SU-DHL-6 (cell line): ENCODE measurements at regions not wholly inside any gene's neighbourhood (a gene's known extent, or its start where the extent isn't known, plus 50 kb on each side); places are given as distances from the start of the nearest gene placed in this dataset.

Experiments used
- H2AFZ ChIP-seq: fragments of 200-600 bp; sonication (generic); 2 replicates; pipeline ENCODE4 v1.6.1; 2014; ENCODE audit warnings: low read depth, mild to moderate bottlenecking, moderate library complexity, mixed read lengths, antibody characterized with exemption, low read length; ENCODE audit not compliant: severe bottlenecking
- H3F3A ChIP-seq: fragments of 200-600 bp; shearing (Covaris generic); 2 replicates; pipeline ENCODE4 v1.6.0; 2016; ENCODE audit warnings: antibody characterized with exemption, mild to moderate bottlenecking; ENCODE audit not compliant: insufficient read depth
- H3K27ac ChIP-seq: fragments of 200-600 bp; sonication (generic); 2 replicates; pipeline ENCODE4 v1.5.1; 2016; ENCODE audit warnings: low read depth, mild to moderate bottlenecking, low read length, moderate library complexity, mixed read lengths
- H3K27me3 ChIP-seq: fragments of 200-600 bp; sonication (generic), shearing (Covaris generic); 2 replicates; pipeline ENCODE4 v1.6.0; 2014; ENCODE audit warnings: mild to moderate bottlenecking, low read length
- H3K36me3 ChIP-seq: fragments of 200-600 bp; sonication (generic); 2 replicates; pipeline ENCODE4 v1.6.1; 2014; ENCODE audit warnings: mild to moderate bottlenecking, low read length, mixed read lengths
- H3K4me2 ChIP-seq: fragments of 300-600, 200-600 bp; shearing (Covaris generic), sonication (generic); 2 replicates; pipeline ENCODE4 v1.6.0; 2014; ENCODE audit warnings: low read length, low read depth, mild to moderate bottlenecking; ENCODE audit not compliant: poor library complexity, severe bottlenecking
- H3K4me3 ChIP-seq: fragments of 200-600 bp; sonication (generic); 2 replicates; pipeline ENCODE4 v1.5.1; 2014; ENCODE audit warnings: antibody characterized with exemption, low read length, mild to moderate bottlenecking, mixed read lengths; ENCODE audit not compliant: insufficient read depth, poor library complexity, severe bottlenecking
- H3K79me2 ChIP-seq: fragments of 200-600 bp; sonication (generic); 2 replicates; pipeline ENCODE4 v1.6.1; 2014; ENCODE audit warnings: mild to moderate bottlenecking, low read length, moderate library complexity; ENCODE audit not compliant: insufficient read depth
- H3K9ac ChIP-seq: fragments of 200-600 bp; sonication (generic); 2 replicates; pipeline ENCODE4 v1.7.0; 2014; ENCODE audit warnings: mild to moderate bottlenecking, low read length
- H3K9me2 ChIP-seq: fragments of 200-600 bp; sonication (generic); replicated peaks from 2 replicates; pipeline ENCODE4 v1.6.1; 2014; ENCODE audit warnings: low read length; ENCODE audit not compliant: insufficient read depth
- H3K9me3 ChIP-seq: fragments of 200-600 bp; sonication (generic); 2 replicates; pipeline ENCODE4 v1.6.1; 2014; ENCODE audit warnings: low read length, mixed read lengths; ENCODE audit not compliant: insufficient read depth
- H4K20me1 ChIP-seq: fragments of 200-600 bp; sonication (generic); 2 replicates; pipeline ENCODE4 v1.6.1; 2014; ENCODE audit warnings: low read depth, mild to moderate bottlenecking, antibody characterized with exemption, low read length, moderate library complexity, mixed read lengths
- CTCF ChIP-seq: fragments of 200-600 bp; sonication (generic); IDR thresholded peaks from one replicate; pipeline ENCODE4 v1.5.1; 2017; ENCODE audit warnings: antibody characterized with exemption, mild to moderate bottlenecking, low read length, moderate library complexity; ENCODE audit not compliant: insufficient read depth, poor library complexity, severe bottlenecking
- EZH2phosphoT487 ChIP-seq: fragments of 200-600 bp; sonication (generic), shearing (Covaris generic); conservative IDR thresholded peaks from 2 replicates; pipeline ENCODE4 v1.6.1; 2018; ENCODE audit warnings: mild to moderate bottlenecking, antibody characterized with exemption, low read length, moderate library complexity, mixed read lengths

- H3F3A ChIP-seq = no peaks in the 10 kb centered on the region
- no peaks in the 10 kb centered on the region for H4K20me1 ChIP-seq
- TF ChIP-seq CTCF (no peak), EZH2phosphoT487 (no peak)
- H3K9me2 ChIP-seq = no peaks in the 10 kb centered on the region
- no peaks in the 10 kb centered on the region for H3K27me3 ChIP-seq
- no peak overlapping the region for H3K9ac ChIP-seq
- no peak overlapping the region for H2AFZ ChIP-seq
- no peaks in the 10 kb centered on the region for H3K79me2 ChIP-seq
- H3K36me3 ChIP-seq = no peaks in the 10 kb centered on the region
- no peak overlapping the region for H3K4me2 ChIP-seq
- H3K4me3 ChIP-seq = no peak overlapping the region
- no peak overlapping the region for H3K27ac ChIP-seq
- H3K9me3 ChIP-seq = no peaks in the 10 kb centered on the region
These were observed 82.9 kb downstream of the ZNF737 start for GRCh38 chr19:20482721-20483120.

GRCh38 chr19:20481736-20482135, 83.8 kb downstream of the ZNF737 start:
- no peak overlapping the region for H3K27ac ChIP-seq
- no peak overlapping the region for H3K4me3 ChIP-seq
- no peaks in the 10 kb centered on the region for H3K79me2 ChIP-seq
- no peaks in the 10 kb centered on the region for H3K27me3 ChIP-seq
- no peaks in the 10 kb centered on the region for H3K9me2 ChIP-seq
- no peaks in the 10 kb centered on the region for H3K36me3 ChIP-seq
- H3K4me2 ChIP-seq = no peak overlapping the region
- H3K9me3 ChIP-seq = no peaks in the 10 kb centered on the region
- no peaks in the 10 kb centered on the region for H3F3A ChIP-seq
- H3K9ac ChIP-seq = no peak overlapping the region
- TF ChIP-seq CTCF = no peak
- TF ChIP-seq EZH2phosphoT487 = no peak
- no peak overlapping the region for H2AFZ ChIP-seq
- H4K20me1 ChIP-seq = no peaks in the 10 kb centered on the region

- no peak overlapping the region for H3K27ac ChIP-seq
- no peak overlapping the region for H3K9ac ChIP-seq
- TF ChIP-seq EZH2phosphoT487 = no peak
- no peak for TF ChIP-seq CTCF
- no peaks in the 10 kb centered on the region for H3K27me3 ChIP-seq
- H2AFZ ChIP-seq = no peak overlapping the region
- no peaks in the 10 kb centered on the region for H3K36me3 ChIP-seq
- H3K9me3 ChIP-seq = no peaks in the 10 kb centered on the region
- no peaks in the 10 kb centered on the region for H3K79me2 ChIP-seq
- H3K4me2 ChIP-seq = no peak overlapping the region
- H4K20me1 ChIP-seq = no peaks in the 10 kb centered on the region
- no peaks in the 10 kb centered on the region for H3F3A ChIP-seq
- no peak overlapping the region for H3K4me3 ChIP-seq
- H3K9me2 ChIP-seq = no peaks in the 10 kb centered on the region
These were observed 86.1 kb downstream of the ZNF737 start for GRCh38 chr19:20479483-20479882.
